OCI-LY3 (cell line): ENCODE measurements at regions not wholly inside any gene's neighbourhood (a gene's known extent, or its start where the extent isn't known, plus 50 kb on each side); places are given as distances from the start of the nearest gene placed in this dataset.

Source experiments
- H2AFZ ChIP-seq: fragments of 200-600, 300-600 bp; shearing (Covaris generic); 2 replicates; pipeline ENCODE4 v1.6.0; 2014; ENCODE audit warnings: antibody characterized with exemption, low read depth, low read length
- H3K27ac ChIP-seq: fragments of 200-600, 300-600 bp; sonication (generic); 2 replicates; pipeline ENCODE4 v1.5.1; 2014; ENCODE audit warnings: mild to moderate bottlenecking, low read length, moderate library complexity, mixed read lengths
- H3K27me3 ChIP-seq: fragments of 200-600, 300-600 bp; sonication (generic); 2 replicates; pipeline ENCODE4 v1.6.1; 2014; ENCODE audit warnings: low read depth, low read length, mixed read lengths
- H3K36me3 ChIP-seq: fragments of 200-600, 300-600 bp; sonication (generic); replicated peaks from 2 replicates; pipeline ENCODE3; 2014; ENCODE audit warnings: low read depth, low read length, mixed read lengths
- H3K4me1 ChIP-seq: fragments of 300-600, 200-600 bp; sonication (generic); 2 replicates; pipeline ENCODE4 v1.6.1; 2014; ENCODE audit warnings: low read length, mixed read lengths
- H3K4me2 ChIP-seq: fragments of 200-600, 300-600 bp; sonication (generic); 2 replicates; pipeline ENCODE4 v1.6.1; 2014; ENCODE audit warnings: low read length, mixed read lengths
- H3K4me3 ChIP-seq: fragments of 300-600, 200-600 bp; sonication (generic); 2 replicates; pipeline ENCODE4 v1.5.1; 2014; ENCODE audit warnings: antibody characterized with exemption, mild to moderate bottlenecking, low read length, moderate library complexity
- H3K79me2 ChIP-seq: fragments of 300-600, 200-600 bp; shearing (Covaris generic); 2 replicates; pipeline ENCODE4 v1.6.1; 2014; ENCODE audit warnings: mild to moderate bottlenecking, low read length, mixed read lengths
- H3K9ac ChIP-seq: fragments of 300-600, 200-600 bp; shearing (Covaris generic); 2 replicates; pipeline ENCODE4 v1.6.0; 2014; ENCODE audit warnings: mild to moderate bottlenecking, low read length, moderate library complexity
- H3K9me3 ChIP-seq: fragments of 200-600, 300-600 bp; shearing (Covaris generic); 2 replicates; pipeline ENCODE4 v1.6.1; 2014; ENCODE audit warnings: low read length, mixed read lengths; ENCODE audit not compliant: insufficient read depth
- H4K20me1 ChIP-seq: fragments of 200-600, 300-600 bp; sonication (generic); 2 replicates; pipeline ENCODE4 v1.6.1; 2016; ENCODE audit warnings: low read length, mixed read lengths; ENCODE audit not compliant: insufficient read depth
- EZH2phosphoT487 ChIP-seq: fragments of 200-600 bp; shearing (Covaris generic); IDR thresholded peaks from 2 replicates; pipeline ENCODE4 v1.6.1; 2018; ENCODE audit warnings: antibody characterized with exemption, mixed run types, low read depth
- TF ChIP-seq, protein P1 (sequence below): fragments of 200-600, 300-600 bp; sonication (generic); IDR thresholded peaks from 2 replicates; pipeline ENCODE4 v1.5.1; 2014; ENCODE audit warnings: antibody characterized with exemption, low read length, low read depth

DNA sequence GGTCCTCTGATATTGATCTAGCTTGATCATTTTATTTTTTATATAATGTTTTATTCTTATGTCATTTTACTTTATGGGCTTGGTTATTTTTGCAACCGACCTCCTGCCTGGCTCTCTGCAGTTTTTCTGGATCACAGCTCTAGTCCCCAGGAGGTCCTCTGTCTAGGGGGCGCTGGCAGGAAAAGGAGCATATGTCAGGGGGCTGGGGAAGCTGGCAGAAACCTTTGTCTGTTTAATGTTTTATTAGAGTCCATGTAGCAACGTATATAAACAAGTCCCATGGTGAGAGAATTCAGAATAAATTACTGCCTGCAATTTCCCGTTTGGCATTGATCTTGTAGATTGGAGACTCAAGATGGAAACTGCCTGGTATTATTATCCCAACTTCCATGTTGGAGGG lies 133.5 kb upstream of the ZBED5 start:
- H3K9ac ChIP-seq = no peak overlapping the region
- H3K79me2 ChIP-seq = no peaks in the 10 kb centered on the region
- TF ChIP-seq EZH2phosphoT487 = no peak
- TF ChIP-seq, protein P1, sequence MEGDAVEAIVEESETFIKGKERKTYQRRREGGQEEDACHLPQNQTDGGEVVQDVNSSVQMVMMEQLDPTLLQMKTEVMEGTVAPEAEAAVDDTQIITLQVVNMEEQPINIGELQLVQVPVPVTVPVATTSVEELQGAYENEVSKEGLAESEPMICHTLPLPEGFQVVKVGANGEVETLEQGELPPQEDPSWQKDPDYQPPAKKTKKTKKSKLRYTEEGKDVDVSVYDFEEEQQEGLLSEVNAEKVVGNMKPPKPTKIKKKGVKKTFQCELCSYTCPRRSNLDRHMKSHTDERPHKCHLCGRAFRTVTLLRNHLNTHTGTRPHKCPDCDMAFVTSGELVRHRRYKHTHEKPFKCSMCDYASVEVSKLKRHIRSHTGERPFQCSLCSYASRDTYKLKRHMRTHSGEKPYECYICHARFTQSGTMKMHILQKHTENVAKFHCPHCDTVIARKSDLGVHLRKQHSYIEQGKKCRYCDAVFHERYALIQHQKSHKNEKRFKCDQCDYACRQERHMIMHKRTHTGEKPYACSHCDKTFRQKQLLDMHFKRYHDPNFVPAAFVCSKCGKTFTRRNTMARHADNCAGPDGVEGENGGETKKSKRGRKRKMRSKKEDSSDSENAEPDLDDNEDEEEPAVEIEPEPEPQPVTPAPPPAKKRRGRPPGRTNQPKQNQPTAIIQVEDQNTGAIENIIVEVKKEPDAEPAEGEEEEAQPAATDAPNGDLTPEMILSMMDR = no peak
- H3K36me3 ChIP-seq = no peaks in the 10 kb centered on the region
- no peaks in the 10 kb centered on the region for H3K27me3 ChIP-seq
- no peak overlapping the region for H3K4me2 ChIP-seq
- no peak overlapping the region for H3K27ac ChIP-seq
- H3K4me3 ChIP-seq = no peak overlapping the region
- peaks cover 2% of the 10 kb centered on the region; the same call in 1 of the 2 replicates for H3K4me1 ChIP-seq
- H3K9me3 ChIP-seq = no peaks in the 10 kb centered on the region
- H2AFZ ChIP-seq = no peak overlapping the region
- H4K20me1 ChIP-seq = no peaks in the 10 kb centered on the region

- no peaks in the 10 kb centered on the region for H3K9me3 ChIP-seq
- no peaks in the 10 kb centered on the region for H3K27me3 ChIP-seq
- peaks cover 2% of the 10 kb centered on the region; the same call in 1 of the 2 replicates for H3K4me1 ChIP-seq
- H3K4me2 ChIP-seq = no peak overlapping the region
- no peaks in the 10 kb centered on the region for H4K20me1 ChIP-seq
- H3K79me2 ChIP-seq = no peaks in the 10 kb centered on the region
- H2AFZ ChIP-seq = no peak overlapping the region
- no peak overlapping the region for H3K9ac ChIP-seq
- no peak overlapping the region for H3K27ac ChIP-seq
- TF ChIP-seq, protein P1 = no peak
- no peak for TF ChIP-seq EZH2phosphoT487
- H3K36me3 ChIP-seq = no peaks in the 10 kb centered on the region
- no peak overlapping the region for H3K4me3 ChIP-seq
Measured at GRCh38 chr11:10990637-10991193, 132.9 kb upstream of the ZBED5 start.

DNA sequence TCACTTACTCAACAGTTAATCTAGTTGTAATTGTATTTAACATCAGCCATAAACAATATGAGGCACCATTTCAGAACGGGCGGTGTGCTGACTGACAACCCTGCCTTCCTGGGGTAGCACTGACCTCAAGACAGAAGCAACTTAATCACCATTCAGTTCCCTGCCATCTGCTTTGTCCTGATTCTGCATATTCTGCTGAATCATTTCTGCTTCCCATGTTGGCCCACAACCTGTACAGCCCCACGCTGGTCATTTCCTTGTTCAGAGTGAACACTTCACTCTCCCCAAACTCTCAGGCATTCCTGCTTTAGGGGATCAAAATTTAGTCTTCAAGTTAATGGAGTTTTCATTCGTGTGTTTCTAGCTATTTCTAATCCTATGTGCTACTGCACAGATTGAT lies 132.3 kb upstream of the ZBED5 start:
- H3K4me1 ChIP-seq = peaks cover 2% of the 10 kb centered on the region; the same call in 1 of the 2 replicates
- no peak overlapping the region for H3K27ac ChIP-seq
- no peaks in the 10 kb centered on the region for H3K36me3 ChIP-seq
- H3K79me2 ChIP-seq = no peaks in the 10 kb centered on the region
- H3K9me3 ChIP-seq = no peaks in the 10 kb centered on the region
- no peaks in the 10 kb centered on the region for H4K20me1 ChIP-seq
- no peak overlapping the region for H3K4me3 ChIP-seq
- no peak overlapping the region for H3K9ac ChIP-seq
- no peak overlapping the region for H2AFZ ChIP-seq
- TF ChIP-seq, protein P1 = no peak
- no peak for TF ChIP-seq EZH2phosphoT487
- no peaks in the 10 kb centered on the region for H3K27me3 ChIP-seq
- no peak overlapping the region for H3K4me2 ChIP-seq

GRCh38 chr11:10986006-10986405 lies 128.2 kb upstream of the ZBED5 start:
- TF ChIP-seq, protein P1 = no peak
- TF ChIP-seq EZH2phosphoT487 = no peak
- H3K27ac ChIP-seq = no peak overlapping the region

More at GRCh38 chr11:10986006-10986405, 128.2 kb upstream of the ZBED5 start:
- no peak overlapping the region for H3K4me3 ChIP-seq
- H3K4me2 ChIP-seq = no peak overlapping the region
- H3K9me3 ChIP-seq = no peaks in the 10 kb centered on the region
- no peak overlapping the region for H2AFZ ChIP-seq
- no peaks in the 10 kb centered on the region for H4K20me1 ChIP-seq
- H3K79me2 ChIP-seq = no peaks in the 10 kb centered on the region
- peaks cover 5% of the 10 kb centered on the region for H3K4me1 ChIP-seq
- H3K27me3 ChIP-seq = no peaks in the 10 kb centered on the region
- H3K36me3 ChIP-seq = no peaks in the 10 kb centered on the region
- H3K9ac ChIP-seq = no peak overlapping the region
